Smooth muscle cell (in vitro differentiated cells): ENCODE measurements at regions not wholly inside any gene's neighbourhood (a gene's known extent, or its start where the extent isn't known, plus 50 kb on each side); places are given as distances from the start of the nearest gene placed in this dataset.
"Not testable (repeated sequence)": the region's sequence is repeated elsewhere in the genome, so short reads cannot be mapped to it uniquely, and the experiment has no call there.

Experiments used
- DNase-seq: peaks from one replicate; lab custom pipeline; 2025; ENCODE audit not compliant: unreplicated experiment; lab: John Stamatoyannopoulos, UW
- H2AFZ ChIP-seq: fragments of 200-600 bp; sonication (generic); 2 replicates; pipeline ENCODE4 v1.6.0; 2016; ENCODE audit warnings: antibody characterized with exemption, low read depth, mild to moderate bottlenecking
- H3F3A ChIP-seq: fragments of 200-600 bp; sonication (generic); 2 replicates; pipeline ENCODE4 v1.6.0; 2017; ENCODE audit warnings: antibody characterized with exemption, low read depth
- H3K27ac ChIP-seq: fragments of 200-600 bp; sonication (generic); 2 replicates; pipeline ENCODE4 v1.5.1; 2016; ENCODE audit warnings: low read depth, mild to moderate bottlenecking
- H3K27me3 ChIP-seq: fragments of 200-600 bp; sonication (generic); 2 replicates; pipeline ENCODE4 v1.6.1; 2016; ENCODE audit warnings: low read depth, mild to moderate bottlenecking
- H3K36me3 ChIP-seq: fragments of 200-600 bp; sonication (generic); 2 replicates; pipeline ENCODE4 v1.5.1; 2016; ENCODE audit warnings: low read depth
- H3K4me1 ChIP-seq: fragments of 200-600 bp; sonication (generic); 2 replicates; pipeline ENCODE4 v1.5.1; 2016; ENCODE audit warnings: low read depth
- H3K4me2 ChIP-seq: fragments of 200-600 bp; sonication (generic); 2 replicates; pipeline ENCODE4 v1.6.0; 2016; ENCODE audit warnings: mild to moderate bottlenecking
- H3K4me3 ChIP-seq: fragments of 200-600 bp; sonication (generic); 2 replicates; pipeline ENCODE4 v1.5.1; 2016; ENCODE audit warnings: mild to moderate bottlenecking
- H3K79me2 ChIP-seq: fragments of 200-600 bp; sonication (generic); 2 replicates; pipeline ENCODE4 v1.6.0; 2016; ENCODE audit warnings: low read depth, mild to moderate bottlenecking
- H3K9ac ChIP-seq: fragments of 200-600 bp; sonication (generic); 2 replicates; pipeline ENCODE4 v1.6.0; 2016; ENCODE audit warnings: low read depth
- H3K9me3 ChIP-seq: fragments of 200-600 bp; sonication (generic); replicated peaks from 2 replicates; pipeline ENCODE4 v1.5.1; 2016; ENCODE audit warnings: low read depth
- H4K20me1 ChIP-seq: fragments of 200-600 bp; sonication (generic); 2 replicates; pipeline ENCODE4 v1.6.0; 2016; ENCODE audit warnings: low read depth
- WGBS: methylation state at CpG from one replicate; pipeline ENCODE4 v1.1.7; 2016; ENCODE audit warnings: low lambda C conversion rate; 5-methylcytosine and 5-hydroxymethylcytosine counted together
- TF ChIP-seq, protein P1 (sequence below): fragments of 200-600 bp; sonication (generic); IDR thresholded peaks from 2 replicates; pipeline ENCODE4 v1.5.1; 2017; ENCODE audit warnings: borderline replicate concordance, mild to moderate bottlenecking, antibody characterized with exemption; ENCODE audit not compliant: insufficient read depth, poor library complexity, severe bottlenecking

DNA sequence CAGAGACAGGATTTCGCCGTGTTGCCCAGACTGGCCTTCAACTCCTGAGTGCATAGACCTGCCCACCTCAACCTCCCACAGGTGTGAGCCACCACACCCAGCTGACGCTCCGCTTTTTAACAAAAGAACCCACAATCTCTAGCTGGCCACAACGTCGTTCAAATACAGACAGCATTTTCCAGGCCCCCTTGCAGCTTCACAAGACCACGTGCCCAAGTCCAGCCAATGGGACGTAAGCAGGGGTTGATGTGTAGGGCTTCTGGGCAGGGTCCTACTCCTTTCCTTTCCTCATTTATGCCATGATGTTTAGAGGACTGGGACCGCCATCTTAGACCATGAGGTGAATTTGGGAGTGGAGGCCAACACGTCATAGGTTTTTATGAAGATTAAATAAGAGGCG is 81.0 kb downstream of the TFAP2C start:
- H3F3A ChIP-seq = no peaks in the 10 kb centered on the region
- no peaks in the 10 kb centered on the region for H3K36me3 ChIP-seq
- no peaks in the 10 kb centered on the region for H3K27me3 ChIP-seq
- H3K4me3 ChIP-seq = no peak overlapping the region
- DNase-seq = no peak
- TF ChIP-seq, protein P1, sequence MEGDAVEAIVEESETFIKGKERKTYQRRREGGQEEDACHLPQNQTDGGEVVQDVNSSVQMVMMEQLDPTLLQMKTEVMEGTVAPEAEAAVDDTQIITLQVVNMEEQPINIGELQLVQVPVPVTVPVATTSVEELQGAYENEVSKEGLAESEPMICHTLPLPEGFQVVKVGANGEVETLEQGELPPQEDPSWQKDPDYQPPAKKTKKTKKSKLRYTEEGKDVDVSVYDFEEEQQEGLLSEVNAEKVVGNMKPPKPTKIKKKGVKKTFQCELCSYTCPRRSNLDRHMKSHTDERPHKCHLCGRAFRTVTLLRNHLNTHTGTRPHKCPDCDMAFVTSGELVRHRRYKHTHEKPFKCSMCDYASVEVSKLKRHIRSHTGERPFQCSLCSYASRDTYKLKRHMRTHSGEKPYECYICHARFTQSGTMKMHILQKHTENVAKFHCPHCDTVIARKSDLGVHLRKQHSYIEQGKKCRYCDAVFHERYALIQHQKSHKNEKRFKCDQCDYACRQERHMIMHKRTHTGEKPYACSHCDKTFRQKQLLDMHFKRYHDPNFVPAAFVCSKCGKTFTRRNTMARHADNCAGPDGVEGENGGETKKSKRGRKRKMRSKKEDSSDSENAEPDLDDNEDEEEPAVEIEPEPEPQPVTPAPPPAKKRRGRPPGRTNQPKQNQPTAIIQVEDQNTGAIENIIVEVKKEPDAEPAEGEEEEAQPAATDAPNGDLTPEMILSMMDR = no peak
- no peaks in the 10 kb centered on the region for H3K79me2 ChIP-seq
- H2AFZ ChIP-seq = no peak overlapping the region
- no peak overlapping the region for H3K4me2 ChIP-seq
- H4K20me1 ChIP-seq = no peaks in the 10 kb centered on the region
- H3K27ac ChIP-seq = no peak overlapping the region
- 95% methylated on average over 11 of the region's 11 CpGs for WGBS
- no peaks in the 10 kb centered on the region for H3K4me1 ChIP-seq
- no peaks in the 10 kb centered on the region for H3K9me3 ChIP-seq
- H3K9ac ChIP-seq = no peak overlapping the region

DNA sequence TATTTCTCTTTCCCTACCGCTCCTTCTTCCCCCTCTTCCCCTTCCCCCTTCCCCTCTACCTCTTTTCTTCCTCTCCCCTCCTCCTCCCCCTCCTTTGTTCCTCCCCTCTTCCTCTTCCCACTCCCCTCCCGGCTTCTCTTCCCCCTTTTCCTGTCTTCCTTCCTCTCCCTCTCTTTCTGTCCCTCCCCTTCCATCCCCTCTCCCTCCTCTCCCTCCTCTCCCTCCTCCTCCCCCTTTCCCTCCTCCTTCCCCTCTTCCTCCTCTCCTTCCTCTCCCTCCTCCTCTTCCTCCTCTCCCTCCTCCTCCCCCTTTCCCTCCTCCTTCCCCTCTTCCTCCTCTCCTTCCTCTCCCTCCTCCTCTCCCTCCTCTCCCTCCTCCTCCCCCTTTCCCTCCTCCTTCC is 81.5 kb downstream of the TFAP2C start:
- not testable (repeated sequence) for H2AFZ ChIP-seq, H3K9me3 ChIP-seq, H3K27ac ChIP-seq, H3K36me3 ChIP-seq, H3F3A ChIP-seq, H3K4me1 ChIP-seq, H3K4me2 ChIP-seq, DNase-seq, H3K4me3 ChIP-seq, H3K79me2 ChIP-seq, H3K27me3 ChIP-seq, H3K9ac ChIP-seq, H4K20me1 ChIP-seq
- WGBS = 67% methylated on average over 1 of the region's 2 CpGs

DNA sequence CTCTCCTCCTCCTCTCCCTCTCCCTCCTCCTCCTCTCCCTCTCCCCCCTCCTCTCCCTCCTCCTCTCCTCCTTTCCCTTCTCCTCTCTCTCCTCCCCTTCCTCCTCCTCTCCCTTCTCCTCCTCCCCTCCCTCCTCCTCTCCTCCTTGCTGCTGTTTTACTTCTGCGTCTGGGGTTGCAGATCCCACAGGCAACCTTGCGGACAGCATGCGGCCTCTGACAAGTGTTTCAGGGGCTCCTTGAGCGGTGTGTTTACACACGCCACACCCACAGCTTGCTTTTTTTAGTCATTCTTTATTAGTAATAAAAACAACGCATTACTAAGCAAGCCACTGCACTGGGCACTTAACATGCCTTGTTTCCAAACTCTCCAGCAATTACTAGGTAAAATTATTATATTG is 81.9 kb downstream of the TFAP2C start:
- H3K9me3 ChIP-seq = no peaks in the 10 kb centered on the region
- no peak for DNase-seq
- no peaks in the 10 kb centered on the region for H3K79me2 ChIP-seq
- no peaks in the 10 kb centered on the region for H3K36me3 ChIP-seq
- TF ChIP-seq, protein P1 = no peak
- H3K27ac ChIP-seq = no peak overlapping the region
- H2AFZ ChIP-seq = no peak overlapping the region
- H3F3A ChIP-seq = no peaks in the 10 kb centered on the region
- H3K4me1 ChIP-seq = no peaks in the 10 kb centered on the region
- H3K4me2 ChIP-seq = no peak overlapping the region
- no peaks in the 10 kb centered on the region for H3K27me3 ChIP-seq
- H3K9ac ChIP-seq = no peak overlapping the region
- WGBS = 31% methylated on average over 6 of the region's 6 CpGs
- no peaks in the 10 kb centered on the region for H4K20me1 ChIP-seq
- no peak overlapping the region for H3K4me3 ChIP-seq

GRCh38 chr20:56715309-56715708 is 86.2 kb downstream of the TFAP2C start:
- Histone ChIP-seq H4K20me1 (no peaks in the 10 kb centered on the region), H3K36me3 (no peaks in the 10 kb centered on the region), H3K4me2 (no peak overlapping the region), H3K4me1 (no peaks in the 10 kb centered on the region), H3K9ac (no peak overlapping the region), H3K79me2 (no peaks in the 10 kb centered on the region), H2AFZ (no peak overlapping the region), H3F3A (no peaks in the 10 kb centered on the region), H3K27me3 (no peaks in the 10 kb centered on the region), H3K27ac (no peak overlapping the region), H3K4me3 (no peak overlapping the region), H3K9me3 (no peaks in the 10 kb centered on the region)
- WGBS = 58% methylated on average over 10 of the region's 10 CpGs
- no peak for DNase-seq
- TF ChIP-seq, protein P1 = no peak
